ENCODE measurements at regions not wholly inside any gene's neighbourhood (a gene's known extent, or its start where the extent isn't known, plus 50 kb on each side); places are given as distances from the start of the nearest gene placed in this dataset.

DNA sequence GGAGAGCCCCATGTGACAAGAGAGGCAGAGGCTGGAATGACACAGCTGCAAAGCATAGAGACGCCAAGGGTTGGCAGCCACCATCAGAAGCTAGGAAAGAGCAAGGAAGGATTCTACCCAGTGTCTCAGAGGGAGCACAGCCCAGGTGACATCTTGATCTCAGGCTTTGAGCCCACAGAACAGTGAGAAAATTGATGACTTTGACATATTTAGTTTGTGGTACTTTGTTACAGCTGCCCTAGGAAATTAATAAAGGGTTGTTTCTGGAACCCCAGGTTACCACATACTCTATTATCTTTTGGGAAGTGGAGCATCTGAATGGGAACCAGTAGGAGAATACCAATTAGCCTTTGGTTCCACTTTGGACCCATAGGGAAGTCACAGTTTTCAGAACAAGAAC lies 231.7 kb downstream of the ZNF621 start:
- TF ChIP-seq, protein P1, sequence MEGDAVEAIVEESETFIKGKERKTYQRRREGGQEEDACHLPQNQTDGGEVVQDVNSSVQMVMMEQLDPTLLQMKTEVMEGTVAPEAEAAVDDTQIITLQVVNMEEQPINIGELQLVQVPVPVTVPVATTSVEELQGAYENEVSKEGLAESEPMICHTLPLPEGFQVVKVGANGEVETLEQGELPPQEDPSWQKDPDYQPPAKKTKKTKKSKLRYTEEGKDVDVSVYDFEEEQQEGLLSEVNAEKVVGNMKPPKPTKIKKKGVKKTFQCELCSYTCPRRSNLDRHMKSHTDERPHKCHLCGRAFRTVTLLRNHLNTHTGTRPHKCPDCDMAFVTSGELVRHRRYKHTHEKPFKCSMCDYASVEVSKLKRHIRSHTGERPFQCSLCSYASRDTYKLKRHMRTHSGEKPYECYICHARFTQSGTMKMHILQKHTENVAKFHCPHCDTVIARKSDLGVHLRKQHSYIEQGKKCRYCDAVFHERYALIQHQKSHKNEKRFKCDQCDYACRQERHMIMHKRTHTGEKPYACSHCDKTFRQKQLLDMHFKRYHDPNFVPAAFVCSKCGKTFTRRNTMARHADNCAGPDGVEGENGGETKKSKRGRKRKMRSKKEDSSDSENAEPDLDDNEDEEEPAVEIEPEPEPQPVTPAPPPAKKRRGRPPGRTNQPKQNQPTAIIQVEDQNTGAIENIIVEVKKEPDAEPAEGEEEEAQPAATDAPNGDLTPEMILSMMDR (IDR thresholded peaks at IDR 0.05; ENCODE audit: insufficient read depth, low read depth, low read length) = no peak
- no peak for TF ChIP-seq EZH2 (IDR thresholded peaks at IDR 0.05; ENCODE audit: insufficient read depth, low read length)
